ENCODE measurements at regions not wholly inside any gene's neighbourhood (a gene's known extent, or its start where the extent isn't known, plus 50 kb on each side); places are given as distances from the start of the nearest gene placed in this dataset.

DNA sequence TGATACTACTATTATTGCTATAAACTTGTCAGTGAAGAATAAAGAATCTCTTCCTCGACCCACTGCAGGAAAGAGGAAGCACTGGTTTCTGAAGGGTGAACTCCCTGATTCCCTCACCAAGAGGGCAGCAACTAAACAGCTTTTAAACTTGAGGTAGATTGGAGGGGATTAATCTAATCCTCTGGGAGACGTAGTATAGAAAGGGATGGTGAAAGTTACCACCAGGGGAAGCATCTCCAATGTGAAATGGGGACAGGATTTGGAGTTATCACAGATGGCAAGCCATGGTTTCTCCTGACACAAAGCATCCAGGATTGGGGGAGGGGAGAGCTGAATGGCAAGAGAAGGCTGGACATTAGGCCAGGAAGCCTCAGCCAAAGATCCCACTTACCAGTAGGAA, 62.7 kb upstream of the PTPN13 start:
- no peaks in the 10 kb centered on the region for H3K36me3 Mint-ChIP-seq
- no peaks in the 10 kb centered on the region for H3K27me3 Mint-ChIP-seq
- TF ChIP-seq CTCF (conservative IDR thresholded peaks at IDR 0.05): no peak
- H3K4me3 Mint-ChIP-seq: no peak overlapping the region
- H3K4me1 Mint-ChIP-seq (ENCODE audit: unreplicated experiment): no peaks in the 10 kb centered on the region
- DNase-seq (ENCODE audit: extremely low spot score, unreplicated experiment): no peak
- peaks cover 5% of the 10 kb centered on the region for H3K9me3 Mint-ChIP-seq
- H3K27ac Mint-ChIP-seq: no peak overlapping the region

DNA sequence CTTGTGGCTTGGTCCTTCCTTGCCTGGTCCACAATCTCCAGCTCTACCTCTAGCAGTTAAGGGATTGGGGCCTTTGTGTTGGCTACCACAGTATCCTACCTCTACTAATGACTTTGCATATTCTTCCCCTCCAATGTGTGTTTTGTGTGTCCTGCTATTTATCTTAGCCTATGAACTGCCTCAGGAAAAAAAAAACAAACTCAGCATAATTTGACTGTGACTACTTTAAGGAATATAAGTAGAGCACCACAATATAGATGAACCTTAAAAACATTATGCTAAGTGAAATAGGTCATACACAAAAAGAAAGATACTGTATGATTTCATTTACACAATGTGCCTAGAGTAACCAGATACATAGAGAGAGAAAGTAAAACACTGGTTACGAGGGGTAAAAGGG, 61.3 kb upstream of the PTPN13 start:
- Mint-ChIP-seq H3K27me3 (no peaks in the 10 kb centered on the region), H3K9me3 (peaks cover 5% of the 10 kb centered on the region), H3K36me3 (no peaks in the 10 kb centered on the region), H3K4me3 (no peak overlapping the region), H3K4me1 (ENCODE audit: unreplicated experiment) (no peaks in the 10 kb centered on the region), H3K27ac (no peak overlapping the region)
- no peak for DNase-seq (ENCODE audit: extremely low spot score, unreplicated experiment)
- no peak for TF ChIP-seq CTCF (conservative IDR thresholded peaks at IDR 0.05)

- Mint-ChIP-seq H3K9me3 (peaks cover 4% of the 10 kb centered on the region), H3K27me3 (no peaks in the 10 kb centered on the region), H3K36me3 (no peaks in the 10 kb centered on the region), H3K27ac (no peak overlapping the region), H3K4me3 (no peak overlapping the region), H3K4me1 (ENCODE audit: unreplicated experiment) (peaks cover 3% of the 10 kb centered on the region)
- TF ChIP-seq CTCF (conservative IDR thresholded peaks at IDR 0.05): no peak
- no peak for DNase-seq (ENCODE audit: extremely low spot score, unreplicated experiment)
Observed at GRCh38 chr4:86536151-86536550, 58.0 kb upstream of the PTPN13 start.

GRCh38 chr4:86542319-86543027, 51.6 kb upstream of the PTPN13 start:
- Mint-ChIP-seq H3K4me1 (ENCODE audit: unreplicated experiment) (peaks cover 32% of the 10 kb centered on the region), H3K27me3 (no peaks in the 10 kb centered on the region), H3K36me3 (peaks cover 9% of the 10 kb centered on the region), H3K27ac (no peak overlapping the region), H3K9me3 (no peaks in the 10 kb centered on the region), H3K4me3 (no peak overlapping the region)
- TF ChIP-seq CTCF (conservative IDR thresholded peaks at IDR 0.05): no peak
- DNase-seq (ENCODE audit: extremely low spot score, unreplicated experiment): no peak

GRCh38 chr4:86543080-86543479, 51.0 kb upstream of the PTPN13 start:
- TF ChIP-seq CTCF (conservative IDR thresholded peaks at IDR 0.05): no peak
- peaks cover 9% of the 10 kb centered on the region for H3K36me3 Mint-ChIP-seq
- H3K4me3 Mint-ChIP-seq: no peak overlapping the region
- H3K27ac Mint-ChIP-seq: no peak overlapping the region
- no peaks in the 10 kb centered on the region for H3K27me3 Mint-ChIP-seq
- DNase-seq (ENCODE audit: extremely low spot score, unreplicated experiment): no peak
- no peaks in the 10 kb centered on the region for H3K9me3 Mint-ChIP-seq
- peaks cover 32% of the 10 kb centered on the region for H3K4me1 Mint-ChIP-seq (ENCODE audit: unreplicated experiment)
